ENCODE measurements at regions not wholly inside any gene's neighbourhood (a gene's known extent, or its start where the extent isn't known, plus 50 kb on each side); places are given as distances from the start of the nearest gene placed in this dataset.

- TF ChIP-seq POLR2A (IDR thresholded peaks at IDR 0.05; ENCODE audit: low read length) (no peak), GATA1 (IDR thresholded peaks at IDR 0.05; ENCODE audit: low read depth, low read length) (no peak)
These were observed 162.4 kb downstream of the CAND1 start for GRCh38 chr12:67431411-67432020.

Measured in erythroblast (primary cell).